Activated CD4-positive, alpha-beta T cell treated with anti-CD3 and anti-CD28 coated beads, Interleukin-2, amount 50 U/mL, for 4 hours (primary cell): ENCODE measurements at regions not wholly inside any gene's neighbourhood (a gene's known extent, or its start where the extent isn't known, plus 50 kb on each side); places are given as distances from the start of the nearest gene placed in this dataset.
"Not testable (repeated sequence)": the region's sequence is repeated elsewhere in the genome, so short reads cannot be mapped to it uniquely, and the experiment has no call there.

ENCODE experiments used
- DNase-seq, 2 experiments: peaks; one replicate each; pipeline ENCODE4 v3.0.0-alpha.2; 2020

DNA sequence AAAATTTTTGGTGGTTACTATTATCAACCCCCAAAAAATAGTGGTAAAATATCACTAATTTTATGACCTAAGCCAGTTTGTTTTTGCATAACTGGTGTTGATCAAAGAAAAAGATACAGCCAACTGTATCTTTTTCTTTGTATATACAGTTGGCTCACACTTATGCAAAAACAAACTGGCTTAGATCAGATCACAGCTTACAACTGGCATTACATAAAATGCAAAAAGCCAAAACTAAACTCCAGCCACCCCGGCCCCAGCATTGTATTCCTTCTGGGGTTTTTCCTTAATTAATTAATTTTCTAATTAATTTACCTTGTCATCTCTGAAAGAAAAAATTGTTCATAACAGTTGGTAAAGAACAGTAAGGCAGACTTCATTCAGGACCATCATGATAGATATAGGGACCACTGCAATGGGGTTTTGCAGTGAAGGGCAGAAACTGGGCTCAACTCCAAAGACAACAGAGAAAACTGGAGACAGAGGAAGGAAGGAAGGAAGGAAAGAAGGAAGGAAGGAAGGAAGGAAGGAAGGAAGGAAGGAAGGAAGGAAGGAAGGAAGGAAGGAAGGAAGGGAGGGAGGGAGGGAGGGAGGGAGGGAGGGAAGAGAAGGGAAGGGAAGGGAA, 202.1 kb downstream of the HNRNPD start:
- no peak for DNase-seq

DNA sequence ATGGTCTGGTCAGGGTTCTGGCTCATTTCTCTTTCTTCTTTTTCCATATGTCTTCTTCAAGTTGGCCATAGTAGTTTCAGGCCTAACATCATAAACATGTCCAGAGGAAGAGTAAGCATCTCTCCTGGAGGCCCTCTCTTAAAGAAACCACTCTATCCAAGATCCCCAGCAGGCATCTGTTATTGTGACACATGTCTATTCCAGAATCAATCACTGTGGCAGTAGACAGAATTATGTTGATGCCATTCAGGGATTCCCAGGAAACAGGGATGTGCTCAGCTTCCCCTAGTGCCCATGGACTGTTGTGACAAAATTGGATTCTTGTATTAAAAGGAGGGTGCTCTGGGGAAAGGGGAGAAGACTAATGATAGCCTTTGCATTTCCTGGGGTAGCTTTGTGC, 224.0 kb downstream of the HNRNPD start:
- no peak for DNase-seq

GRCh38 chr4:82145850-82146249, 227.9 kb downstream of the HNRNPD start:
- no peak for DNase-seq

DNA sequence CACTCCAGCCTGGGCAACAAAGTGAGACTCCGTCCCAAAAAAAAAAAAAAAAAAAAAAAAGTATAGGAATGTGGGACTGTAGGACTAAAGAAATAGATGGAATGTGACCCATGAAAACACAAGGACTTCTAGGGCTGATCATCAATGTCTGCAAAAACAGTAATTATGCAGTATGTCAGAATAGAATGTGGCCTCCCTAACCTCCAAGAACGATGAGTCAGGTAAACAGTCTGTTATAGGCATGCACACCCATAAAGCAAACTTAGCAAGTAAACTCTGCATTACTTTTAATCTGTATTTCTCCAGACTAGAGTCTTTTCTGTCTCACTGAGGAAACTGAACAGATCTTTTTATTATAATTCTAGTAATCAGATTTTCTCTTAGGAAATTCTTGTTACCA, 233.4 kb downstream of the HNRNPD start:
- DNase-seq, result no peak

GRCh38 chr4:82139287-82139686, 234.5 kb downstream of the HNRNPD start:
- no peak for DNase-seq

GRCh38 chr4:82138374-82138773, 235.4 kb downstream of the HNRNPD start:
- no peak for DNase-seq

- DNase-seq, result no peak
Measured at GRCh38 chr4:82136161-82136801, 237.5 kb downstream of the HNRNPD start.

DNA sequence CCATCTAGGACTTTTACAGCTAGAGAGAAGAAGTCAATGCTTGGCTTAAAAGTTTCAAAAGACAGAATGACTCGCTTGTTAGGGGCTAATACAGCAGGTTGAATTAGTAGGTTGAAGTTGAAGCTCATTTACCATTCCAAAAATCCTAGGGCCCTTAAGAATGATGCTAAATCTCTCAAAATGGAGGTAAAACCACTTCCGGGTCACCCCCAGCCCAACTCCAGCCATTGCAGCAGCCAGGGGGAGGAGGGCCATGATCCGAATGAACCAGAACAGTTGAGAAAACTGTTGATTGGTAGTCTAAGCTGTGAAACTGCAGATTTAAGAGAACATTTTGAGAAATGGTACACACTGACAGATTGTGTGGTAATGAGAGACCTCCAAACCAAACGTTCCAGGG, 245.4 kb downstream of the HNRNPD start:
- DNase-seq, result no peak

DNA sequence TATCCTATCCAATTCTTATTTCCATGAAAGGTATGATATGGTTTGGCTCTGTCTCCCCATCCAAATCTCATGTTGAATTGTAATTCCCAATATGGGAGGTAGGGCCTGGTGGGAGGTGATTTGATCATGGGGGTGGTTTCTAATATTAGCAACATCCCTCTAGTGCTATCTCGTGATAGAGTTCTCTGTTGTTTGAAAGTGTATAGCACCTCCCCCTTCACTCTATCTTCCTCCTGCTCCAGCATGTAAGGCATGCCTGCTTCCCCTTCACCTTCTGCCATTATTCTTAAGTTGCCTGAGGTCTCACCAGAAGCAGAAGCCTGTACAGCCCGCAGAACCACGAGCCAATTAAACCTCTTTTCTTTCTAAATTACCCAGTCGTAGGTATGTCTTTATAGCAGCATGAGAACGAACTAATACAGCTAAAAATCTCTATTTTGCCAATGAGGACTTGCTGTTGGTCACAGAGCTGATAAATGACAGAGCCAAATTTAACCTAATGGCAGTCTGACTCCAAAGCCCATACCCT, 247.2 kb downstream of the HNRNPD start:
- no peak for DNase-seq

- DNase-seq, result no peak
Measured at GRCh38 chr4:82125787-82126297, 247.9 kb downstream of the HNRNPD start.

DNA sequence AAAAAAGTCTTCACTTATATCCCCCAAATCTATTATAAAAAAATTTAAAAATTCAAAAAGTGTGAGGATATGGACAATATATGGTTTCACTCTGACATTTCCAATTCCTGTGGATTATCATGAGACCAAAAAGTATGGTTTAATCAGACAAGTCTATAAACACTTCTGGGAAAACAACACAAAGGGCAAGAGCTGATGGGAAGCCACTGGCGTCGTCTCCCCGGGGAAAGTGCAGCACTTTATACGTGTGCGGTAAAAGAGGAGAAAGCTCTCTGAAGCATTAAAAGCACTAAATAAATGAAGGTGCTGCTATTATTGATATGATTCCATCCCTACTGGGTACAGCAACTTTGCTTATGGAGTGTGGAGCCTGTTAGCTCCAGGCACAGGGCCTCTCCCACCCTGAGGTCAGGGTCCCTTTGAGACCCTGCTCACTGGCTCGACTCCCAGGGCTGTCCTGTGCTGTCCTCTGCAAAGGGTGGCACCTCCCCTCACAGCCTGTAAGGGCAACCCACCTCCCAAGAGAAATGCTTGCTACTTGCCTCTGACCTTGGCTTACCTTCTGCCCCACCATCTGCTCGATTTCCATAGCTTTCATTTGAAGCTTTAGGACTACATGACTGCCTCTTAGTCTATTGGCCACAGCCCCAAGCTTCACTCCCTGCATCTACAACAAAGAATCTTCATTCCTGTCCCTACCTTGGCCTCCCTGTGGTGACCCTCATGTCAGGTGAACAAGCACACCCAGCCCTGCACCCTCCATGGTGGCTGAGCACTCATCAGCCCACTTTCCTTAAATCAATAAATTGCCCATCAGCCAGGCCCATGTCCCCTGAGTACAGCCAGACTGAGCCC, 248.6 kb downstream of the HNRNPD start:
- DNase-seq, result no peak

- no peak for DNase-seq
Measured at GRCh38 chr4:82124365-82124764, 249.4 kb downstream of the HNRNPD start.

DNA sequence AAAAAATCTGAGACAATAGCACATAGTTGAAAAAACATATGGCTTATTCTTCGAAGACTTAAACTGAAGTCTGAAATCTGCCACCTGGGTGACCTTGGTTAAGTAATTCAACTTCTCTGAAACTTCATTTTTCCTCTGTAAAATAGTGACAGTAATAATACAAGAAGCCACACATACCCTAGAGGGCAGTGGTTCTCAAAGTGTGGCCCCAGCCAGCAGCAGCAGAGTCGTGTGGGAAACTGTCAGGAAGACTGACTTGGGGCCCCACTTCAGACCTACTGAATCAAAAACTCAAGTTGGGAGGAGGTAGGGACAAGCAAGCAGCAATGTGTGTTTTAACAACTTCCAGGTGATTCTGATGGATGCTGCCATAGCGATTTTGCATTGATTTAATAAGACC, 249.9 kb downstream of the HNRNPD start:
- DNase-seq, result no peak

GRCh38 chr4:82115183-82115582, 258.6 kb downstream of the HNRNPD start:
- DNase-seq, result not testable (repeated sequence)

DNA sequence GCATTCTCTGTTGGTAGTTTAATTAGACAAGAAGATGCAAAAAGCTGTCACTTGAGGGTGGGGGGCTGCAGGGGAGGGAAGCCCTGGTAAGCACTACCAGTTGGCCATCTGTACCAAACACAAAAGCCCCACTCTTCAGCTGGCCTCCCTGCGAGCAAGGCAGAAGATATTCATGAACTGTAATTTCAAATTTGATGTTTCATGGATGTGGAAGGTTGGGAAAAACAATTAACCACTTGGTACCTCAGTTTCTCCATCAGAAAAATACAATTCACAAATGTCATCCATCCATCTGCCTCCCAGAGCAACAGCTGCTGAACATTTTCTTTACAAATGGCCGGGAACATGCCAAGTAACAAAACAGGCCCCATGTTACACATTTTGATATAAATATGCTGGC, 265.3 kb downstream of the HNRNPD start:
- DNase-seq, result no peak

- DNase-seq, result no peak
Measured at GRCh38 chr4:82104578-82104977, 269.2 kb downstream of the HNRNPD start.

DNA sequence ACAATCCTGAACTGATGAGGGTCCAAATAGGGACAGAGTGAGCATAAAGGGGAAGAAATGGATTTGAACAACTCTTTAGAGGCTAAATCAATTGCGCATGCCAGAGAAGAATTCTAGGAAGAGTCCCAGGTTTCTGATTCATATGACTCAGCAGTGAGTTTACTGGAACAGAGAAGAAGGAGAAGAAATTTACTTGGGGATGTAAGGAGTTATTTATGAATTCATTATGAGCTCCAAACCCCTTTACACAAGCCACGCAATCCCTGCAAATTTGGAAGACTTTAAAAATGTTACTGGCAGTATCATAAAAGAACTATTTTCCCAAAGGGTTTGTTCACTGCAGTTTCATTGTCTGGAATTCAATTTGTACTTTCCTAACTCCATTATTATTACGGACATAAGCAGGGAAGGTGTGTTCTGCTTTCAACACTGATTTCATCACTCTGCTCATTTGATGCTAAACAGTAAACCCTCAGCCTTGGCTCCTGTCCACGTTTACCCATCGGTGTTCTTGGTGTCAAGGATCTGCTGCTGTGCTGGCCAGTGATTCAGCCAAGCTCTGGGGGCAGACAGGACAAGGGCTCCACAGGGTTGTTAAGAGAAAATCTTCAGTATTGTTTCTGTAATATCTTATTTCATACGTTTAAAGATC, 273.7 kb downstream of the HNRNPD start:
- DNase-seq, result no peak

DNA sequence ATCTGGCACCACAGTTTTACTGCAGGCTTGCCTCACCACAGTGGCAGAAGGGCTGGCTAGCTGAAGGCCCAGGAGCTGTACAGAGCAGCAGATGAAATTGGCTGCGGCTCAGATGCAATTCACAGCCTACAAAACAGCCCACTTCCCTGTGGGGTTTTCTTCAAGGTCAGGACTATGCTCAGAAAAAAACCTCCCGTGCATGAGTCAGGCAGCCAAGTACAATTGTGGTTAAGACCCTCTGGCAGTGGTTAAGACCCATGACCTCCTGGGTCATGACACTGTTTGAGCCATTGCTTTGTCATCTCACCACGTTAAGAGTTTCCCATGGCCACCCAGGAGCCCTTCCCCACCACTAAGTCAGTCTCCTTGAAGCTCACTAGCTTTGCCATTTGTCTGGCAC, 276.3 kb downstream of the HNRNPD start:
- no peak for DNase-seq

GRCh38 chr4:82090717-82091116, 283.1 kb downstream of the HNRNPD start:
- DNase-seq, result no peak

DNA sequence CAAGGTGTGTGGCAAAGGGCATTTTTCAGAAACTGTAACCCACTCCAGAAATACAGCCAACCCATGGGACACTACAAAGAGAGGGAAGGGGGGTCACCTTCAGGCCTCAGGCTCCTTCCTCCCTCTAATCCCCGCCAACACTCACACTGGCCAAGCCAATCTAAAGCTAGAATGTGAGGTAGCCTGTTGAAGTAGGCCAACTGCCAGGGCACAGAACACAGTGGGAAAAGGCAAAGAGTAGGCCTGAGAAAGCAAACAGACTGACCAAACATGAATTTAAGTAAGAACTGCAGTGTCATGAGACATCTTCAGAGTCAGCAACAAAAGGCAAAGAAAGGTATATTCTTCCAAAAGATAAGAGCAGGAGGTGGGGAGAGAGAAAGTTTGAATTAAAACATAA, 289.0 kb downstream of the HNRNPD start:
- DNase-seq, result no peak

DNA sequence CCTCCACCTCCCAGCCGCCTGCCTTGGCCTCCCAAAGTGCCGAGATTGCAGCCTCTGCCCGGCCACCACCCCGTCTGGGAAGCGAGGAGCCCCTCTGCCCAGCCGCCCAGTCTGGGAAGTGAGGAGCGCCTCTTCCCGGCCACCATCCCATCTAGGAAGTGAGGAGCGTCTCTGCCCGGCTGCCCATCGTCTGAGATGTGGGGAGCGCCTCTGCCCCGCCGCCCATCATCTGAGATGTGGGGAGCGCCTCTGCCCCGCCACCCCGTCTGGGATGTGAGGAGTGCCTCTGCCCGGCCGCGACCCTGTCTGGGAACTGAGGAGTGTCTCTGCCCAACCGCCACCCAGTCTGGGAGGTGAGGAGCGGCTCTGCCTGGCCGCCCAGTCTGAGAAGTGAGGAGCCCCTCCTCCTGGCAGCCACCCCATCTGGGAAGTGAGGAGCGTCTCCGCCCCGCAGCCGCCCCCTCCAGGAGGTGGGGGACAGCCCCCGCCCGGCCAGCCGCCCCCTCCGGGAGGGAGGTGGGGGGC, 296.3 kb downstream of the HNRNPD start:
- not testable (repeated sequence) for DNase-seq

GRCh38 chr4:82076809-82077208, 297.0 kb downstream of the HNRNPD start:
- no peak for DNase-seq

GRCh38 chr4:82076359-82076758, 297.4 kb downstream of the HNRNPD start:
- no peak for DNase-seq
